ENCODE measurements at regions not wholly inside any gene's neighbourhood (a gene's known extent, or its start where the extent isn't known, plus 50 kb on each side); places are given as distances from the start of the nearest gene placed in this dataset.

DNA sequence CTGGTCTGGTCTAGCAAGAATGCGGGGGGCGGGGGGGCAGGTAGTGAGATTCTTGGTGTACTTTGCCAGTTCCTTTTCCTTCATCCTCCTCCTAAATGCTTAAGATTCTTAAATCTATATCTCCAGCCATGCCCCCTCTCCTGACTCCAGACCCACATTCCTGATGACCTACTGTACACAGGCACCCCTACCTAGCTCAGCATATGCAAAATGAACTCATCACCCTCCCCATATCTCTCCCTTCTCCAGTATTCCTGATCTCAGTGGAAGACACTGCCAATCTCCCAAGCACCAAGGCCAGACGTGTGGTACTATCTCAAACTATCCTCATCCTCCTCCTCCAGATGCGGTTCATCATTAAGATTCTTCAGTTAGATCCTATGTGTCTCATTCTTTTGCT lies 215.8 kb downstream of the SPTSSA start:
- TF ChIP-seq, protein P1, sequence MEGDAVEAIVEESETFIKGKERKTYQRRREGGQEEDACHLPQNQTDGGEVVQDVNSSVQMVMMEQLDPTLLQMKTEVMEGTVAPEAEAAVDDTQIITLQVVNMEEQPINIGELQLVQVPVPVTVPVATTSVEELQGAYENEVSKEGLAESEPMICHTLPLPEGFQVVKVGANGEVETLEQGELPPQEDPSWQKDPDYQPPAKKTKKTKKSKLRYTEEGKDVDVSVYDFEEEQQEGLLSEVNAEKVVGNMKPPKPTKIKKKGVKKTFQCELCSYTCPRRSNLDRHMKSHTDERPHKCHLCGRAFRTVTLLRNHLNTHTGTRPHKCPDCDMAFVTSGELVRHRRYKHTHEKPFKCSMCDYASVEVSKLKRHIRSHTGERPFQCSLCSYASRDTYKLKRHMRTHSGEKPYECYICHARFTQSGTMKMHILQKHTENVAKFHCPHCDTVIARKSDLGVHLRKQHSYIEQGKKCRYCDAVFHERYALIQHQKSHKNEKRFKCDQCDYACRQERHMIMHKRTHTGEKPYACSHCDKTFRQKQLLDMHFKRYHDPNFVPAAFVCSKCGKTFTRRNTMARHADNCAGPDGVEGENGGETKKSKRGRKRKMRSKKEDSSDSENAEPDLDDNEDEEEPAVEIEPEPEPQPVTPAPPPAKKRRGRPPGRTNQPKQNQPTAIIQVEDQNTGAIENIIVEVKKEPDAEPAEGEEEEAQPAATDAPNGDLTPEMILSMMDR (IDR thresholded peaks at IDR 0.05; ENCODE audit: low read depth, low read length) = no peak
- DNase-seq (ENCODE audit: extremely low read depth, low read depth) = no peak

DNA sequence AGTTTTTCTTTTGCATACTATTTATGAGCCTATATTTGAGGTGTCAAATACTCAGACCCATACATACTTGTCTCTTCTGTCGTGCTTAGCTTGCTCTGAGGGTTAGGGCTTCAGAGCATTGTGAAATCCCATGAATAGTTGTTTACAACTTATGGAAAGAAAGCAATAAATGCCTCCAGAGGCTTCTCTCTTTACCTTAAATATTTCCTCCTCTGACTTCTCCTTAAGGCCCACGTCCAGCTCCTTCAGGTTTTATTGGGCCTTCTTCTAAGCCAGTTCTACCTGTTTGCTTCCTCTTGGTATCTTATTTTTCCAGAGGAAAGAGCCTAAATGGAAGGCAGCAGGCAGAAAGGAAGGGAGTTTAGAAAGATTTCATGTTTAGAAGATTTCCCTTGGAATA lies 218.6 kb downstream of the SPTSSA start:
- no peak for DNase-seq (ENCODE audit: extremely low read depth, low read depth)
- TF ChIP-seq, protein P1 (IDR thresholded peaks at IDR 0.05; ENCODE audit: low read depth, low read length) = no peak

DNA sequence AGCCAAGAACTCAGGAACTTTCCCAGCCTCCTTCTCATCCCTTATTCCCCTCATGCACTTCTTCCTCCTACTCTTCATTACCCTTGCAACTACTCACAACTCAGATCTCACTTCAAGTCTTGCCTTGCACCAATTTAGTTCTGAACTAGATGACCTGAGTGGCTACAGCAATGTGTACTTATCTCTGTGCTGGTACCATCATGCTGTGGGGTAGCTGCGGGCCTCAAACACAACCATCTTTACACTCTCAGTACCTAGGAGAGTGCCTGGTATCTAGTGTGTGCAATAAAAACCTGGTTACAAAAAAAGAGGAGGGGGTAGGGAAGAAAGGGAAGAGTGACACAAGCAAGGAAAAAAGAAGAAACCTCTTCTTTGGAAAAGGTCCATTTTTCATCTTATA lies 219.0 kb downstream of the SPTSSA start:
- TF ChIP-seq, protein P1 (IDR thresholded peaks at IDR 0.05; ENCODE audit: low read depth, low read length) = no peak
- DNase-seq (ENCODE audit: extremely low read depth, low read depth) = no peak

DNA sequence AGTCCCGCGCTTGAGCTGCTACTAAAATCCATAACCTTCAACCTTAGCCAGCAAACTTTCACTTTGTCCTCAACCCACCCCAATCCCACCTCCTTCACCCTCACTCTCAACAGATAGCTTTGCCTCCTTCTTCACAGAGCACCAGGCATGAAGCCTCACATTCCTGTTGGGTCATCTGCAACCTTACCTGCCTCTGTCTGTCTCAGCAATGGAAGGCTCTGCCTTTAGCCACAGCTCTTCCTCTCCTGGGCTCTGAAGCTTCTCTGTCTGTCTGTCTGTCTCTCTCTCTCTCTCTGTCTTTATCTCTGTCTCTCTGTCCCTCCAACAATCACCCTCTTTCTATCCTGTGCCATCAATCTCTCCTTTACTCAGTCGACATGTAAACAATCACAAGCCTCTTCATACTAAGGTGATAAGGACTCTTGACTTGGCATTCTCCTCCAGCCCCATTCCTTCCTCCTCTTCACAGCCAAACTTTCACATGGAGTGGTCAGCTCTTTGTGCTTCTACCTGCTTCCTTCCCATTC lies 220.8 kb downstream of the SPTSSA start:
- TF ChIP-seq, protein P1 (IDR thresholded peaks at IDR 0.05; ENCODE audit: low read depth, low read length) = no peak
- DNase-seq (ENCODE audit: extremely low read depth, low read depth) = no peak

DNA sequence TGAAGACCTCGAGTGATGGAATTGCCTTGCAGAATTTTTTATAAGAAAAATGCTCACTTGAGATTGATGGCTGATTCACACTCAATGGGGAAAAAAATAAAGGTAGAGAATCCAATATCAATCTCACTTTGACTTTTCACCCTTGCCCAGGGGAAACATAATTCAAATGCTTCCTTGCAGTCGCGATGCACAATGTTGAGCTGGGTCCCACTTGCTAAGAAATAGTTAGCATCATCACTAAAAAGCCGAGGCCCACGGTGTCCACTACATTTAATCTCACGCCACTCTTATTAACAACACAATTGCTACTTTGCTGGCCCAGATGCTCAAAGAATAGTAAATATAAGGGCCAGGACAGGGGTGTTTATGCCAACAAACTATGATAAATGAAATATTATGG lies 223.4 kb downstream of the SPTSSA start:
- no peak for DNase-seq (ENCODE audit: extremely low read depth, low read depth)
- TF ChIP-seq, protein P1 (IDR thresholded peaks at IDR 0.05; ENCODE audit: low read depth, low read length) = no peak

DNA sequence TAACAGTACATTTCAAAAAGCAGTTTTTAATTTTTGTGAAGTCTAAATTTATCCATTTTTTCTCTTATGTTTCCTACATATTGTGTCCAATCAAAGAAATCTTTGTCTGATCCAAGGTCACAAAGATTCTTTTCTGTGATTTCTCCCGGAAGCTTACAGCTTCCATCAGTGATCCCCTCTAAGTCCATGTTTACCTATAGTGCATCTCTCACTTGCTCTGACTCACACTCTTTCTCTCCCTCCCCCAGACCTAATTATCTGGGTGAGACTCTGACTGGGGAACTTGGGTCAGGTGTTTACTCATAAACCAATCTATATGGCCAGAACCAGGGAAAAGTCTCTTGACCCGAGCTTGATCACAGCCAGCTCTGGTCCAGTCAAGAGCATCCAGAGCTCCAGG lies 224.4 kb downstream of the SPTSSA start:
- no peak for DNase-seq (ENCODE audit: extremely low read depth, low read depth)
- TF ChIP-seq, protein P1 (IDR thresholded peaks at IDR 0.05; ENCODE audit: low read depth, low read length) = no peak

DNA sequence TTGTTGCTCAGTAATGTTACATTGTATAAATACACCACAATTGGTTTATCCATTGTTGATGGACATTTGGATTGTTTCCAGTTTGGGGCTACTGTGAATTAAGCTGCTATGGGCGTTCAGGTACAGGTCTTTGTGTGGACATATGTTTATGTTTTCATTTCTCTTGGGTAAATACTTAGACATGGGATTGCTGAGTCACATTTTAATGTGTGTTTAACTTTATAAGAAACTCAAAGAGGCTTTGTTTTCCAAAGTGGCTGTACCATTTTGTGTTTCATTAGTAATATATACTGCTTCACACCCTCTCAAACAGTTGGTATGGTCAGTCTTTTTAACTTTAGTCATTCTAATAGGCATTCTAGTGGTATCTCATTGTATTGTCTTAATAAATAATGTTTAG lies 225.0 kb downstream of the SPTSSA start:
- no peak for DNase-seq (ENCODE audit: extremely low read depth, low read depth)
- TF ChIP-seq, protein P1 (IDR thresholded peaks at IDR 0.05; ENCODE audit: low read depth, low read length) = no peak
